ENCODE measurements at regions not wholly inside any gene's neighbourhood (a gene's known extent, or its start where the extent isn't known, plus 50 kb on each side); places are given as distances from the start of the nearest gene placed in this dataset.
A peak's percentile ranks its signal among the peaks of the same experiment; 100 is the strongest.

DNA sequence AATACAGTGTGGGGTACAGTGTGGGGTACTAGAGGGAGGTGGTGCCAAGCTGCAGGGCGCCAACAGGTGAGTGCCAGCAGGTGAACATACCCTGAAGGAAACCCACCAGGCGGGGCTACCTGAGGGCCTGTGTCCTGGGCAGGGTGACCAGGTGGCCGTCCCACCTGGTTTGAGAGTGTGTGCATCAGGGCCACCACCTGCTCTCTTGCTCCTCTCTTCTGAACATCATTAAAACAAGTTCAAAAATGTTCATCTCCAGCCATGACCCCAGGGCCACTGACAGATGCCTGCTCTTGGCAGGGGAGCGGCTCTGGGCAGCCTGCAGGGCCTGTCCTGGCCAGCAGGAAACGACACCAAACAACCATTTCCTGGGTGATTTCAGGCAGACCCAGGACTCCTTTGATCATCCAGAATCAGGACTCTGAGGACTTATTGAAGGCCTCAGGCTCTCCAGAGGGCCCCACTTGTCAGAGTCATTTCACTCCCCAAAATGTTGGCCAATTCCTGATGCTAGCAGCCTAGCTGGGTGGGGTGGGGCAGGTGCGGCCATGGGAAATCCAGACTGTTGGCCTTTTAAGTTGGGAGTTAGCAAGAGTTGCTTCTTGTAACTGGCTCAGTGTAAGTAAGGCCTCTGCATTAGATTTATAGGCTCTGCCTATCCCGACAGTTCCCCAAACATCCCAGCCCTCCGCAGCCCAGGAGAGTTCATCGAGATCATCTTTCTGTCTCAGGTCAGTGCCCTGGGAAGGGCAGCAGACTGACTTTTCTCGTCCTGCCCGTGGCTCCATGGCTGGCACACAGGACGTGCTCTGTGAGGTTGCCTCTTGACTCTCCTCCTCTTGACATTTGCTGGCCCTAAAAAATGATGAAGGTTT is 111.5 kb upstream of the ZNF236 start:
- Histone ChIP-seq H3K79me2 (ENCODE audit: insufficient read depth) (no peaks in the 10 kb centered on the region), H3K27me3 (replicated peaks; ENCODE audit: insufficient read depth) (no peaks in the 10 kb centered on the region), H3K27ac (no peak overlapping the region), H3K4me1 (ENCODE audit: insufficient read depth) (no peaks in the 10 kb centered on the region), H4K20me1 (ENCODE audit: insufficient read depth) (no peaks in the 10 kb centered on the region), H3K4me2 (ENCODE audit: unreplicated experiment) (no peak overlapping the region), H2AFZ (no peak overlapping the region), H3K36me3 (ENCODE audit: low read depth) (no peaks in the 10 kb centered on the region), H3F3A (ENCODE audit: insufficient read depth) (no peaks in the 10 kb centered on the region), H3K4me3 (no peak overlapping the region), H3K9me2 (ENCODE audit: insufficient read depth) (no peaks in the 10 kb centered on the region), H3K9ac (no peak overlapping the region), H3K9me3 (ENCODE audit: low read depth) (no peaks in the 10 kb centered on the region)
- in situ Hi-C loops (cut with MboI) = no loop called here
- DNase-seq = no peak
- TF ChIP-seq EZH2 (IDR thresholded peaks at IDR 0.05; ENCODE audit: insufficient read depth, poor library complexity, severe bottlenecking) (no peak), EZH2phosphoT487 (IDR thresholded peaks at IDR 0.05; ENCODE audit: insufficient read depth, low read depth) (no peak)
- 67 to 72% methylated on average over 12 of the region's 12 CpGs for WGBS, 2 experiments (ENCODE audit: low coverage in 1 of 2, low lambda C conversion rate in 2 of 2, missing lambda C conversion rate in 2 of 2)

DNA sequence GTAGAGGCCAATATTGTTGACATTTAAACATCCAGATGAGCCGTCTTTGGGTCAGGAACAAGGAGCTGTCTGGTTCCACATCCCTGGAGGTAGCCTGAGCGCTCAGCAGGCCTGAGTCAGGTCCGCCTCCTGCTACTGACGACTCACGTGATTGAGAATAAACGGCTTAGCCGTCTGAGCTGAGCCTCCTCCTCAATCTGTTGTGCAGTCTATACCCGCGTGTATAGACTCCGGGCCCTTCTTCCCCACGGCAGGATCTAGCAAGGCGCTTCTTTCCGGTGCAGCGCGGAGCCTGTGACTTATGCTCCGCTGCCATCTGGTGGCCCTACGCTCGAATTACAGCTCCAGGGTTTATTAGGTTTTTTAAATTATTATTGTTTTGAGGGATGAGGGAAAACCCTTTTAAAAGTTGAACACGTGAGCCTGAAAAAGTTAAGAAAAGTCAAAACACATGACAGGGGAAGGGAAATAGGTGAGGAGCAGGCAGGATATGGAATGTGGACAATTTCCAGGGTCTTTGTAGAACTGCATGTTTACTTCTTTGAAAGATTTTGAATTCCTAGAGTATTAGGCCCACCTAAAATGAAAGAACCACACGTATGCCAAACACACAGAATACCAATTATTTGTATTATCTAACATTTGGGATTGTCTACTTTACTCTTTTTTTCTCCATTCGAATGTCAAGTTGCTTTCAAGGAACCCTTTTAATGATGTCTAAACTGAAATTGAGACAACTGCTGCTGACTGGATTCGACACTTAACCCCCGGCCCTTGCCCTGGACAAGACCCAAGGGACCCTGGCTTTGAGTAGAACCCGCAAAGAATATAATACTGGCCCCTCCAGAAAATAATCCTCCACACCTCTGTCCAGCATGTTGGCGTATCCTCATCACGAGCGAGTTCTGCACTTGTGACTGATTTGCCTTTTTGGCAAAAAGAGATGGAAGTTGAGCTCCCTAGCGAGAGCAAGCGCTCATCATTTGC is 112.4 kb upstream of the ZNF236 start:
- H3K27ac ChIP-seq = no peak overlapping the region
- peak overlapping the region; percentile 28 for H3K4me2 ChIP-seq (ENCODE audit: unreplicated experiment)
- DNase-seq = peak; percentile 87
- H3K9me3 ChIP-seq (ENCODE audit: low read depth) = no peaks in the 10 kb centered on the region
- H3K9ac ChIP-seq = no peak overlapping the region
- TF ChIP-seq EZH2phosphoT487 (IDR thresholded peaks at IDR 0.05; ENCODE audit: insufficient read depth, low read depth) (no peak), EZH2 (IDR thresholded peaks at IDR 0.05; ENCODE audit: insufficient read depth, poor library complexity, severe bottlenecking) (no peak)
- peak overlapping the region; percentile 36; the same call in 1 of the 2 replicates for H3K4me3 ChIP-seq
- no peaks in the 10 kb centered on the region for H3K9me2 ChIP-seq (ENCODE audit: insufficient read depth)
- in situ Hi-C loops (cut with MboI) = no loop called here
- H3K27me3 ChIP-seq (replicated peaks; ENCODE audit: insufficient read depth) = no peaks in the 10 kb centered on the region
- no peaks in the 10 kb centered on the region for H3K79me2 ChIP-seq (ENCODE audit: insufficient read depth)
- 27 to 28% methylated on average over 29 of the region's 29 CpGs for WGBS, 2 experiments (ENCODE audit: low coverage in 1 of 2, low lambda C conversion rate in 2 of 2, missing lambda C conversion rate in 2 of 2)
- peak overlapping the region; percentile 81 for H2AFZ ChIP-seq
- H3F3A ChIP-seq (ENCODE audit: insufficient read depth) = no peaks in the 10 kb centered on the region
- no peaks in the 10 kb centered on the region for H4K20me1 ChIP-seq (ENCODE audit: insufficient read depth)
- H3K36me3 ChIP-seq (ENCODE audit: low read depth) = no peaks in the 10 kb centered on the region
- H3K4me1 ChIP-seq (ENCODE audit: insufficient read depth) = no peaks in the 10 kb centered on the region

DNA sequence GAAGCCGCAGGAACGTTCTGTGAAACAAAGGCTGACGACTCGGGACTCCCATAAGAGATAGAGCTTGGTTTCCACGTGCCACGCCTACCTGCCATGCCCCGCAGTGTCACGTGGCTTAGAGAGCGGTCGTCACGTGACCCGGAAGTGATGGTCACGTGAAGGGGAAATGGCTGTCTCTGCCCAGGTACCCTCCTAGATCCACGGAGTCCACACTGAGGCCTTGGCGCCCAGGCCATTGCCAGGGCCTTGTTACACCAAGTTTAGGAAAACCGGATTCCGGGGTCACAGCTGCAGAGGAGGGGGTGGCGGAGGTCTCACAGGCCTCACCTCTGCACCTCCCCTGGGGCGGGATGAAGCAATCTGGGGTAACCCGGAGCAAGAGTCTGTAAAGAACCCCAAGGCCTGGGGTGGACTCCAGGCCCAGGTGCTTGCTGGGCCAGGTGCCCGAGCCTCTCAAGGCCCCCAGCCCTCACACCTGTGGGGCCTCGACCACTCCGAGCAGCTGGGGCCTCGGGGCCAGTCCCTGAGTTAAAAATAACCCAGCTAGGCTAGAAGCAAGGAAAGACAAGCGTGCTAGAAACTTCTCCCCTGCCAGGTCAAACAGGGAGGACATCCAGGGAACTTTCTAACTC is 113.5 kb upstream of the ZNF236 start:
- Histone ChIP-seq H3K4me3 (no peak overlapping the region), H3K9me3 (ENCODE audit: low read depth) (no peaks in the 10 kb centered on the region), H3K9ac (no peak overlapping the region), H3K27me3 (replicated peaks; ENCODE audit: insufficient read depth) (no peaks in the 10 kb centered on the region), H3K4me1 (ENCODE audit: insufficient read depth) (no peaks in the 10 kb centered on the region), H3K4me2 (ENCODE audit: unreplicated experiment) (no peak overlapping the region), H3K36me3 (ENCODE audit: low read depth) (no peaks in the 10 kb centered on the region), H3K9me2 (ENCODE audit: insufficient read depth) (no peaks in the 10 kb centered on the region), H3F3A (ENCODE audit: insufficient read depth) (no peaks in the 10 kb centered on the region), H3K79me2 (ENCODE audit: insufficient read depth) (no peaks in the 10 kb centered on the region), H2AFZ (peak overlapping the region; percentile 81; the same call in 1 of the 2 replicates), H4K20me1 (ENCODE audit: insufficient read depth) (no peaks in the 10 kb centered on the region), H3K27ac (no peak overlapping the region)
- DNase-seq = no peak
- TF ChIP-seq EZH2phosphoT487 (IDR thresholded peaks at IDR 0.05; ENCODE audit: insufficient read depth, low read depth) (no peak), EZH2 (IDR thresholded peaks at IDR 0.05; ENCODE audit: insufficient read depth, poor library complexity, severe bottlenecking) (no peak)
- in situ Hi-C loops (cut with MboI) = no loop called here
- WGBS, 2 experiments (ENCODE audit: low coverage in 1 of 2, low lambda C conversion rate in 2 of 2, missing lambda C conversion rate in 2 of 2) = 91 to 93% methylated on average over 25 of the region's 25 CpGs
